HG02981 (cell line): ENCODE measurements at regions not wholly inside any gene's neighbourhood (a gene's known extent, or its start where the extent isn't known, plus 50 kb on each side); places are given as distances from the start of the nearest gene placed in this dataset.
"Not testable (repeated sequence)": the region's sequence is repeated elsewhere in the genome, so short reads cannot be mapped to it uniquely, and the experiment has no call there.

ENCODE experiments used
- ATAC-seq: cut with Tn5 transposase; IDR thresholded peaks from one replicate; pipeline ENCODE4 v1.9.1; 2021; ENCODE audit warnings: mild to moderate bottlenecking, moderate library complexity; ENCODE audit not compliant: unreplicated experiment

- no peak for ATAC-seq
Measured at GRCh38 chr3:109648027-109648426, 310.7 kb upstream of the DPPA4 start.

DNA sequence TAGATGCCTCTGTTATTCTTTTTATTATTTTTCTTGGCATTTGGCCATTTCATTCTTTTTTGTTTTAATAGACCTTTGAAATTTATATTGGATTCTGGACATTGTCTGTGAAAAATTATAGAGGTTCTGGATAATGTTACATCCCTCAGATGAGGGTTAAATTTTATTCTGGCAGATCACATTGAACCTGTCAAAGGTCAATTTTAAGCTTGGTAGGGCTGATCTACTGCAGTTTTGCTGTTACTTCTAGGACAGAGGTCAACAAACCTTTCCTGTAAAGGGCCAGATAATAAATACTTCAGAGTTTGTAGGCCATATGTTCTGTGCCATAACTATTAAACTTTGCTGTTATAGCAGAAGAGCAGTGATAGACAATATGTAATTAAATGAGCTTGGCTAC lies 318.9 kb upstream of the DPPA4 start:
- no peak for ATAC-seq

DNA sequence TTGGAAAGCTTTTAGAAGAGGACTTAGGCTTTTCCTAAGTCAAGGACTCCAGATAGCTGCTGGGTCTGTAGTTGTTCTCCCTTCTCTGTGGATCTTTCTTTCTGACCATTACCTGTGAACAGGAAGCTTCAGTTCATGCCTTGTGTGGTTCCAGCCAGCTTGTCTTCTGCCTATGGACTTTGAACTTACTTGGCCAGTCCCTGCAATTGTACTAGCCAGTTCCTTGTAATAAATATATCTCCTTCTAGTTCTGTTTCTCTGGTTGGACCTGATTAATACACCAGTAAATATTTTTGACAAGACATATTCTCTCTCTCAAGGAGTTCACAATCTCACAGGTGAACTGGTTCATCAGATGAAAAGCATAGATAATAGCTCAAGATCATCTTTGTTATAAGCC lies 341.3 kb upstream of the DPPA4 start:
- no peak for ATAC-seq

DNA sequence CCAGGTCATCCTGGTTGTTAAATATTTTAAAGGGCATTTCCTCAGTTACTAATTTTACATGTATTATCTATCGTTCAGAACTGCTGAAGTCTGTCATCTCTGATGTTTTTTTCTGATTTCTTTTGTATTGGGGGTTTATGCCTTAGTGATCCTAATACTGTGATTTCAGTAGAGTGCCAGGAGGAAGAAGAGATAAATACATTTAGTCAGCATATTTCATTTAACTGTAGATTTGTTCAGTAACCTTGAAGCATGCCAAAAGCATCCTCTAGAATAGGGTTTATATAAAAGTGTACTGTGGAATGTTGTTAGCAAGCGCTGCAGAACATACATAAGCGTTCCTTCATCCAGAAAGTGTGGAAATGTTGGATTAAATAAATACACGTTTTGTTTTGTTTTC lies 342.3 kb upstream of the DPPA4 start:
- ATAC-seq: no peak

GRCh38 chr3:109683746-109684145 lies 346.4 kb upstream of the DPPA4 start:
- no peak for ATAC-seq

- no peak for ATAC-seq
Measured at GRCh38 chr3:109685084-109686079, 348.0 kb upstream of the DPPA4 start.

GRCh38 chr3:109687626-109688025 lies 350.3 kb upstream of the DPPA4 start:
- ATAC-seq: no peak

- ATAC-seq: no peak
Measured at GRCh38 chr3:109696932-109697331, 359.6 kb upstream of the DPPA4 start.

GRCh38 chr3:109702252-109702651 lies 364.9 kb upstream of the DPPA4 start:
- peak; percentile 93 for ATAC-seq

GRCh38 chr3:109702976-109703375 lies 365.6 kb upstream of the DPPA4 start:
- no peak for ATAC-seq

DNA sequence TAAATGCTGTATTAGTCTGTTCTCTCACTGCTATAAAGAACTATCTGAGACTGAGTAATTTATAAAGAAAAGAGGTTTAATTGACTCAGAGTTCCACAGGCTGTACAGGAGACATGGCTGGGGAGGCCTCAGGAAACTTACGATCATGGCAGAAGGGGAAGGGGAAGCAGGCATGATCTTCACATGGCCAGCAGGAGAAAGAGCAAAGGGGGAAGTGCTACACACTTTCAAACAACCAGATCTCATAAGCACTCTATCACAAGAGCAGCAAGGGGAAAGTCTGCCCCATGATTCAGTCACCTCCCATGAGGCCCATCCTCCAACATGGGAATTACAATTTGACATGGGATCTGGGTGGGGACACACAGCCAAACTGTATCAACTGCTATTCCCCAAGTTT lies 367.8 kb upstream of the DPPA4 start:
- not testable (repeated sequence) for ATAC-seq

DNA sequence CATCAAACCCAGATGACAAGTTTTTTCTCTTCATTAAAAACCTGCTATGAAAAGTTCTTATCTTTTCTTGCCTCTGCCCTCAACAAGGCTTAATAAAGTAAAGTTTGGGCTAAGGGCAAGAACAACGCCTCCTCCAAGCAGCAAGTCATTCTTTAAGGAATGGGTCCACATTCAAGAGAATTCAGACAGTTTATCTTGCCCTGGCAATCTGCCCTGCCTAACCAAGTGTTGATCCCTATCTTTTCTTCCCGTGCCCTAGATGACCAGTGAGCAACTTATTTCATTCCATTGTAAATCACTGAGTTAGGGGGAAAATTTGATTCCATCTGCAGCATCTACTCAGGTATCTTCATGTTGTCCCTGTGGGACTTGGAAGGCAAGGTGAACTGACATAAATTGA lies 370.3 kb upstream of the DPPA4 start:
- ATAC-seq: no peak

- ATAC-seq: no peak
Measured at GRCh38 chr3:109713288-109713687, 375.9 kb upstream of the DPPA4 start.

GRCh38 chr3:109715707-109716106 lies 378.4 kb upstream of the DPPA4 start:
- ATAC-seq: no peak

DNA sequence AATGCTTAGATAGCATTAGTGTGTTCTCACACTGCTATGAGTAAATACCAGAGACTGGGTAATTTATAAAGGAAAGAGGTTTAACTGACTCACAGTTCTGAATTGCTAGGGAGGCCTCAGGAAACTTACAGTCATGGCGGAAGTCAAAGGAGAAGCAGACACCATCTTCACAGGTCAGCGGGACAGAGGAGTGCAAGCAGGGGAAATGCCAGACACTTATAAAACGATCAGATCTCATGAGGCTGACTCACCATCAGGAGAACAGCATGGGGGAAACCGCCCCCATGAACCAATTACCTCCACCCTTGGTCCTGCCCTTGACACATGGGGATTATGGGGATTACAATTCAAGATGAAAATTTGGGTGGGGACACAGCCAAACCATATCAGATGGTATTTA lies 381.5 kb upstream of the DPPA4 start:
- ATAC-seq: no peak

DNA sequence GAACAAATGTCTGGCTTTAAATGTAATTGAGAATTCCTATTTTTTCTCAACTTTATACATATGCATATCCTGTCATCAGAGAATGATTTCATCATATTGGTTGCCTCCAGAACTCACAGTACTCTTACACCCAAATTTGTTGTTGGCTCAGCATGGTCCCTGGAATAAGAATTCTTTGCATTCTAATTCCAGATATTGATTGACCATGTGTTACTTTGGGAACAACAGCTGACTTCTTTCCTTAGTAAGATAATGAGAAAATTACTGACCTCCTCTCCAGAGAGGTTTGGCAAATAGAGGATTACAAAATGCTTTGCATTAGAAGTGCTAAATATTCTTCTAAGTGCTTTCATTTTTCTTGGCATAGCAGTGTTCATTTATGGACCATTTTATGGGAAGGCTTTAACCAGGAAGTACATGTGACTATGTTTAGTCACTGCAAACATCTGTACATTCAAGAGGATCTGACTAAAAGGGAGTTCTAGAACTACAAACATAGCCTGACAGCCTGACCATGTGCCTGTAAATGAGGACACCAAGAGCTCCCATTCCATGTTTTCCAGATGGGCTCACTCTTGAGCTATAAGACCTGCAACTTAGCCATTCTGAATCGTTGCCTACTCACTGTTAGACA lies 391.6 kb upstream of the DPPA4 start:
- no peak for ATAC-seq

- ATAC-seq: peak; percentile 90
Measured at GRCh38 chr3:109731639-109732473, 394.5 kb upstream of the DPPA4 start.

- no peak for ATAC-seq
Measured at GRCh38 chr3:109743981-109744380, 406.6 kb upstream of the DPPA4 start.

DNA sequence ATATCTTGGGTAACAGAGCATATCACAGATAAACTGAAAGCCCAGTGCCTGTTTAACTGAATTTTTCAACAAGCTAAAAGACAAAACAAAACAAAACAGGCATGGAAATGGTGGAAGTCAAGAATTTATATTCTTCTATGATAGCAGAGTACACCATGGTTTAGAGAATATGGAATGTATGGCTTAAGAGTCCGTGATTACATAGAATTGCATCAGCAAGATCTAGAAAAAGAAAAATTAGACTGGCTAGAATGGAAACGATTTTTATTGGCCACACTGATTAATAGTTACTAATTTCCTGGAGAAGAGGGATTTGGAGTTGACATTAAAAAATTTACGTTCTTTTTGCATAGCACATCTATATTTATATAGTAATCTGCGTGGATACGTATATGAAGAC lies 435.2 kb upstream of the DPPA4 start:
- ATAC-seq: no peak

DNA sequence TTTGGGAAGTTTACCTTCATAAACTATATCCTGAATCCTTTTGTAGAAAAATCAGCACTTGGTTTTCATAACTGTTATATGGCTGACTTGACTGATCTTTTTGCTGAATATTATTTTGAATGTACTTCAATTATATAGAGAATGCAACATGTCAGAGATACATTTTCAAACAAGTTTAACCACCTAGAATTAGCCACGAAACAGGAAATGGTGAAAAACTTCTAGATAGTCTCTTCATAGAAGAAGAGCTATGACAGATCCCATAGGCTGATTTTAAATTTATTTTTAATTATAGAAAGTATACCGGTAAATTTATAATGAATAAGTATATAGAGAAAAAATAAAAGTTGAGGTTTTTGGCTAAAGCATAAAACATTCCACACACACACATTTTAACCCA lies 436.8 kb upstream of the DPPA4 start:
- no peak for ATAC-seq

- ATAC-seq: no peak
Measured at GRCh38 chr3:109784285-109784684, 446.9 kb upstream of the DPPA4 start.
